ENCODE measurements at regions not wholly inside any gene's neighbourhood (a gene's known extent, or its start where the extent isn't known, plus 50 kb on each side); places are given as distances from the start of the nearest gene placed in this dataset.

DNA sequence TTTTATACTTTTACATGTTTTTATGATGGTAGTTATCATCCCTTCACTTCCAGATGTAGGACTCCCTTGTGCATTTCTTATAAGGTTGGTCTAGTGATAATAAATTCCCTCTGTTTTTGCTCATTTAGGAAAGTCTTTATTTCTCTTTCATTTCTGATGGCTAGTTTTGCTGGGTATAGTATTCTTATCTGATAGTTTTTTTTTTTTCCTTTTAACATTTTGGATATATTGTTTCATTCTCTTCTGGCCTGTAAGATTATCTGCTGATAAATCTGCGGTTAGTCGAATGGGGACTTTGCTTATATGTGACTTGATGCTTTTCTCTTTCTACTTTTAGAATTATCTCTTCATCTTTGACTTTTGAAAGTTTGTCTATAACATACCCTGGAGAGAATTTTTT, 153.1 kb upstream of the MPHOSPH6 start:
- H3K4me1 Mint-ChIP-seq, result no peaks in the 10 kb centered on the region
- peaks cover 0 to 14% (median 13%) of the 10 kb centered on the region in 3 donors for H3K27me3 Mint-ChIP-seq
- H3K9me3 Mint-ChIP-seq, result peaks cover 9 to 26% (median 12%) of the 10 kb centered on the region in 7 donors
- peaks cover 0 to 7% of the 10 kb centered on the region in 2 donors for H3K36me3 Mint-ChIP-seq
- no peak for DNase-seq
- no peak overlapping the region for H3K27ac Mint-ChIP-seq
- no peak for ATAC-seq (ENCODE audit: low read depth in 2 of 2)
- no peak overlapping the region for H3K4me3 Mint-ChIP-seq

GRCh38 chr16:82322177-82322576, 152.2 kb upstream of the MPHOSPH6 start:
- Mint-ChIP-seq H3K9me3 (peaks cover 9 to 26% (median 12%) of the 10 kb centered on the region in 7 donors), H3K36me3 (peaks cover 0 to 7% of the 10 kb centered on the region in 2 donors)

DNA sequence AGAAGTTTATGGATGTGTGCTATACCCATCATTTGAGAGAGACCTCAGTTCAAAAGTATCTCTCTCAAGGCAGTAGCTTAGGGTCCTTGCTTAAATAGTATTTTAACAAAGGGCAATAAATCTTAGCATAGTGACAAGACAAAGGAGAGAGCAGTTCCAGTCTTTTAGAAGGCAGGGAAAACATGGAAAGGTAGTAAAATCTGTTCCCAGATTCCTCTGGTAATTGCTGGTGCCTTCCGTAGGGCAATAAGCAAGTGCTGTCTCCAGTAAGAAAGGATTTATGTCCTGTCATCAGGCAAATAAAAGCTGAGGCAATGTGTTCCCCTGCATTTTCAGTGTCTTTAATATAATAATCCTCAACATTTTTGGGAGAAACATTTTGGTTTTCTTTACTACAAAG, 149.0 kb upstream of the MPHOSPH6 start:
- H3K4me1 Mint-ChIP-seq, result no peaks in the 10 kb centered on the region

More at GRCh38 chr16:82322177-82322576, 152.2 kb upstream of the MPHOSPH6 start:
- DNase-seq (no peak), ATAC-seq (ENCODE audit: low read depth in 2 of 2) (no peak)
- Mint-ChIP-seq H3K27me3 (peaks cover 0 to 14% (median 11%) of the 10 kb centered on the region in 3 donors), H3K27ac (no peak overlapping the region), H3K4me1 (no peaks in the 10 kb centered on the region), H3K4me3 (no peak overlapping the region)

GRCh38 chr16:82317411-82318167, 147.6 kb upstream of the MPHOSPH6 start:
- H3K4me1 Mint-ChIP-seq, result no peaks in the 10 kb centered on the region
- no peaks in the 10 kb centered on the region for H3K36me3 Mint-ChIP-seq
- peak overlapping the region in 1 of 6 donors; percentile 17 for H3K27ac Mint-ChIP-seq
- peaks cover 0 to 10% (median 2%) of the 10 kb centered on the region in 7 donors for H3K9me3 Mint-ChIP-seq
- ATAC-seq (ENCODE audit: low read depth in 2 of 2) (no peak), DNase-seq (no peak)
- H3K4me3 Mint-ChIP-seq, result no peak overlapping the region
- H3K27me3 Mint-ChIP-seq, result peaks cover 0 to 14% (median 10%) of the 10 kb centered on the region in 3 donors

More for the DNA sequence above, 149.0 kb upstream of the MPHOSPH6 start:
- no peak overlapping the region for H3K27ac Mint-ChIP-seq
- peaks cover 0 to 4% of the 10 kb centered on the region in 2 donors for H3K36me3 Mint-ChIP-seq
- H3K27me3 Mint-ChIP-seq, result peaks cover 0 to 11% (median 6%) of the 10 kb centered on the region in 3 donors
- no peak for DNase-seq
- ATAC-seq (ENCODE audit: low read depth in 2 of 2), result no peak
- H3K4me3 Mint-ChIP-seq, result no peak overlapping the region
- peaks cover 2 to 19% (median 10%) of the 10 kb centered on the region in 7 donors for H3K9me3 Mint-ChIP-seq

GRCh38 chr16:82313754-82314153, 143.7 kb upstream of the MPHOSPH6 start:
- peaks cover 0 to 4% (median 2%) of the 10 kb centered on the region in 7 donors for H3K9me3 Mint-ChIP-seq
- peak overlapping the region in 1 of 6 donors; percentile 7 for H3K27ac Mint-ChIP-seq
- H3K27me3 Mint-ChIP-seq, result peaks cover 8 to 25% (median 20%) of the 10 kb centered on the region in 3 donors
- H3K4me3 Mint-ChIP-seq, result no peak overlapping the region
- DNase-seq (no peak), ATAC-seq (ENCODE audit: low read depth in 2 of 2) (no peak)
- H3K4me1 Mint-ChIP-seq, result no peaks in the 10 kb centered on the region
- H3K36me3 Mint-ChIP-seq, result no peaks in the 10 kb centered on the region

DNA sequence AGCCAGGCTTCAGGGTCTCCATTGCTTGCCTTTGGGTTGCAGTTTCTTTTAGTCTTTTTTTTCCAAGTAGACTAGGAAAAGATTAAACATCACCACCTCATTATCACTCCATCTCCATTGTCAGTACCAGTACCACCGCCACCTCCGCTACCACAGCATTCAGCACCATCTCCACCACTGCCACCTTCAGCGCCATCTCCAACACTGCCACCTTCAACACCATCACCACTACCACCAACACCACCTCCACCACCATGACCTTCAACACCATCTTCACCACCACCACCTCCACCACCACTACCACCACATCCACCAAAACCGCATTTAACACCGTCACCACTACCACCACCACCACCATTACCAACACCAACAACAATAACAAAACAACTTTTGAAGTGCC, 141.5 kb upstream of the MPHOSPH6 start:
- Mint-ChIP-seq H3K36me3 (no peaks in the 10 kb centered on the region), H3K9me3 (peaks cover 0 to 4% (median 2%) of the 10 kb centered on the region in 7 donors), H3K4me3 (no peak overlapping the region), H3K27me3 (peaks cover 8 to 17% (median 14%) of the 10 kb centered on the region in 3 donors), H3K4me1 (no peaks in the 10 kb centered on the region), H3K27ac (no peak overlapping the region)
- DNase-seq (no peak), ATAC-seq (ENCODE audit: low read depth in 2 of 2) (no peak)

DNA sequence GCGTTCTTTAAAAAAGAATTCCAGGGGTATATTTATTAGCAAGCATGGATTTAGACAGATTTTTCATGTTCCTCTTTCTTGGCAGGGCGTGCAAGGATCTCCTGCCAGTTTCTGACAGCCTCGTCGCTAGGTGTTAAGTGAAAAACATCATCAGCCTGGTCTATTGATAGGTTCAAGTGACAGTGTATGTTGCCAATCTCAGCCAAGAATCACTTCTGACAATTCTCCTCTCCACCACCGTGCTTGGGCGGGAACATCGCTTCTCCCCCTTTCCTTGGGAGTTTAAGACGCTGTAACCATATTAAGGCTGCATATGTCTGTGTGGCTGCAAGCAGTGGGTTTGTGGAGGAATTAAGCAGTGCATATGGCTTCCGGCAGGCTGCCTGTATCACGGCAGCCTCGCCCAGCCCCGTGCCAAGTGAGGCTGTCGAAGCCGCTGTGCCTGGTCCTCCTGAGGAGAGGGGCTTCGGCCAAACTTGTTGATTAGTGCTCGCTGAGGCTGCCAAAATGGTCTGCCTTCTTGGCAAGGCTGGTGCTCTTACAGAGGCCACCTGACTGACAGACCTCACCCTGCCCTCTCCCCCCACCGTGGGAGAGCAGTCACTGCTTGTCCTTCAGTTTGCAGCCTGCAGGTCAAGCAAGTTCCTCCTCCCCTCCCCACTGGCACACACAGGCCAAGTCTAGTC, 132.2 kb upstream of the MPHOSPH6 start:
- no peaks in the 10 kb centered on the region for H3K4me1 Mint-ChIP-seq
- DNase-seq, result no peak
- H3K27ac Mint-ChIP-seq, result no peak overlapping the region
- H3K36me3 Mint-ChIP-seq, result no peaks in the 10 kb centered on the region
- no peak for ATAC-seq (ENCODE audit: low read depth in 2 of 2)
- H3K4me3 Mint-ChIP-seq, result no peak overlapping the region
- no peaks in the 10 kb centered on the region for H3K27me3 Mint-ChIP-seq
- peaks cover 0 to 7% (median 0%) of the 10 kb centered on the region in 7 donors for H3K9me3 Mint-ChIP-seq

DNA sequence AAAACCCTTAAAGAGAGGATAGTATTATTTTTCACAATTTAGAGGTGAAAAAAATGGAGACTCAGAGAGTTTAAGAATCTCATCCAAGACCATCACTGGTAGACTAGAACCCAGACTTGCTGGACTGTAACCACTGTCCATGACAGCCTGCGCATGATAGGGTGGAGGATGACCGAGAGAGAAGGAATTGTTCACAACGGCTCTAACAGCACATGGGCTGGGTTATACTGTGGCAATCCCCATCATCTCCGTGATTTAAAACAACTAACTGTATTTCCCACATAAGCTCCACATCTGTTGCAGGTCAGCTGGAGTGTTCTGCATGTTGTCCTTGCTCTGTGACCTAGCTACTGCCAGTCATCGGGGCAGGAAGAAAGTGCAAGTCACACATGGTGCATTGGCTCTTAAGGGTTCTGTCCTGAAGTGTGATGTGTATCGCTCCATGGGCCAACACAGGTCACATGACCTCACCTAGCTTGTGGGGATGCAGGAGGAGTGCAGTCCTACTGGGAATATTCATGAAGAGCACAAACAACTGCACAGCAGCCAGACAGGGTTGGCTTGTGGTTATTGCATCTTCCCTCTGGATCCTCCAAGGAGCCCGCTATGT, 131.2 kb upstream of the MPHOSPH6 start:
- no peak for DNase-seq
- no peaks in the 10 kb centered on the region for H3K36me3 Mint-ChIP-seq
- ATAC-seq (ENCODE audit: low read depth in 2 of 2), result no peak
- H3K27ac Mint-ChIP-seq, result no peak overlapping the region
- no peaks in the 10 kb centered on the region for H3K27me3 Mint-ChIP-seq
- no peaks in the 10 kb centered on the region for H3K4me1 Mint-ChIP-seq
- H3K9me3 Mint-ChIP-seq, result peaks cover 0 to 7% (median 0%) of the 10 kb centered on the region in 7 donors
- no peak overlapping the region for H3K4me3 Mint-ChIP-seq

DNA sequence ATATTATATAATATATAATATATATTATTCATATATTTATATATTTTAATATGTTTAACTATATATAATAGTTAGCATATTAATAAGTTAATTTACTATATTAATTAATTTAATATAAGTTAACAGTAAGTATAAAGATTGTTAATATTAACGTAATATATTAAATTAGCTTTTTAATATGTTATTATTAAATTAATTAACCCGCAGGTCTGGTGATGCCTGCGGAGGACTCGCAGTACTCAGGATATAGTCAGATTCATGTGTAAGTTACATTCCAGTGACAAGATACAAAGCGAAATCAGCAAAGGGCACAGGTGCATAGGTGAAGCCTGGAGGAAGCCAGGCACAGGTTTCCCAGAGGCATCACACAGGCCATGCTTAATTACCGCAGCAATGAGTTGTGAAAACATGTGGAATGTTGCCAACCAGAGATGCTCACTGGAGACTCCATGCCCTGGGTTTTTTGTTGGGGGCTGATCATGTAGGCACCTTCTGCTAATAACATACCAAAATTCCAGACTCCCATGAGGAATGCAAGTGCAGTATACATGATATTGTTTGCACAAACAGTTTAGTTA, 130.4 kb upstream of the MPHOSPH6 start:
- DNase-seq (no peak), ATAC-seq (ENCODE audit: low read depth in 2 of 2) (no peak)
- no peak overlapping the region for H3K27ac Mint-ChIP-seq
- H3K4me3 Mint-ChIP-seq, result no peak overlapping the region
- H3K9me3 Mint-ChIP-seq, result peaks cover 0 to 7% (median 0%) of the 10 kb centered on the region in 7 donors
- no peaks in the 10 kb centered on the region for H3K4me1 Mint-ChIP-seq
- no peaks in the 10 kb centered on the region for H3K36me3 Mint-ChIP-seq
- peaks cover 0 to 5% (median 0%) of the 10 kb centered on the region in 3 donors for H3K27me3 Mint-ChIP-seq

DNA sequence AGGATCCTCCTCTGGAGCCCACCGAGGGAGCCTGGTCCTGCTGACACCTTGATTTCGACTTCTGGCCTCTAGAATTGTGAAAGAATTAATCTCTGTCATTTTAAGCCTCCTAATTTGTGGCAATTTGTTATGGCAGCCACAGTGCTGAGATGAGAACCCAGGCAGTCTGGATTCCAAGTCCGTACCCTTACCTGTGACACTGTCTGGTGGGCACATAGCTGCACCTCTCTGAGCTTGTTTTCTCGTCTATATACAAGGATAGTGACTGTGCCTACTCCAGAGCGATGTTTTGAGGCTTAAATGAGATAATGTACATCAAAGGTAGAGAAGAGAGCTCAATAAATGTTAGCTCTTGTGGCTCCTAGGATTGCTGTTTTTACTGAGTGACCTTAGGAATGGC, 128.4 kb upstream of the MPHOSPH6 start:
- Mint-ChIP-seq H3K4me3 (no peak overlapping the region), H3K36me3 (no peaks in the 10 kb centered on the region), H3K27ac (no peak overlapping the region), H3K27me3 (peaks cover 0 to 14% (median 0%) of the 10 kb centered on the region in 3 donors), H3K9me3 (peaks cover 0 to 5% (median 0%) of the 10 kb centered on the region in 7 donors), H3K4me1 (no peaks in the 10 kb centered on the region)
- no peak for ATAC-seq (ENCODE audit: low read depth in 2 of 2)
- DNase-seq, result no peak

GRCh38 chr16:82295290-82296201, 125.5 kb upstream of the MPHOSPH6 start:
- peaks cover 0 to 29% (median 7%) of the 10 kb centered on the region in 3 donors for H3K27me3 Mint-ChIP-seq
- H3K27ac Mint-ChIP-seq, result no peak overlapping the region
- H3K9me3 Mint-ChIP-seq, result peaks cover 0 to 1% (median 0%) of the 10 kb centered on the region in 7 donors
- H3K36me3 Mint-ChIP-seq, result no peaks in the 10 kb centered on the region
- no peak for ATAC-seq (ENCODE audit: low read depth in 2 of 2)
- DNase-seq, result no peak
- no peak overlapping the region for H3K4me3 Mint-ChIP-seq
- no peaks in the 10 kb centered on the region for H3K4me1 Mint-ChIP-seq

- Mint-ChIP-seq H3K4me1 (no peaks in the 10 kb centered on the region), H3K27me3 (peaks cover 0 to 37% (median 7%) of the 10 kb centered on the region in 3 donors), H3K9me3 (peaks cover 0 to 6% (median 0%) of the 10 kb centered on the region in 7 donors), H3K4me3 (no peak overlapping the region), H3K36me3 (no peaks in the 10 kb centered on the region), H3K27ac (no peak overlapping the region)
- no peak for DNase-seq
- ATAC-seq (ENCODE audit: low read depth in 2 of 2), result no peak
These were observed 123.6 kb upstream of the MPHOSPH6 start for GRCh38 chr16:82293671-82294070.
